ENCODE measurements at regions not wholly inside any gene's neighbourhood (a gene's known extent, or its start where the extent isn't known, plus 50 kb on each side); places are given as distances from the start of the nearest gene placed in this dataset.
"Not testable (repeated sequence)": the region's sequence is repeated elsewhere in the genome, so short reads cannot be mapped to it uniquely, and the experiment has no call there.

GRCh38 chr7:138169441-138169851 is 93.2 kb downstream of the AKR1D1 start:
- intact Hi-C loops (cut with DNase I): loop anchor here (10.0 kb wide), 1 partner anchor 565 kb away; no protein-coding TSS in a partner anchor
- peak in 6 of 42 donors; percentile 16 to 42 (median 30) for DNase-seq

- intact Hi-C loops (cut with DNase I): no loop called here
- no peak for DNase-seq
Measured at GRCh38 chr7:138170298-138170697, 94.0 kb downstream of the AKR1D1 start.

GRCh38 chr7:138170959-138171703 is 94.9 kb downstream of the AKR1D1 start:
- no peak for DNase-seq
- intact Hi-C loops (cut with DNase I): no loop called here

- intact Hi-C loops (cut with DNase I): no loop called here
- DNase-seq: peak in 11 of 42 donors; percentile 0 to 67 (median 27)
Measured at GRCh38 chr7:138173548-138173947, 97.3 kb downstream of the AKR1D1 start.

GRCh38 chr7:138176060-138176459 is 99.8 kb downstream of the AKR1D1 start:
- DNase-seq: no peak
- intact Hi-C loops (cut with DNase I): no loop called here

GRCh38 chr7:138184191-138184590 is 107.9 kb downstream of the AKR1D1 start:
- no peak for DNase-seq
- intact Hi-C loops (cut with DNase I): no loop called here

GRCh38 chr7:138185132-138185908 is 109.1 kb downstream of the AKR1D1 start:
- intact Hi-C loops (cut with DNase I): no loop called here
- no peak for DNase-seq

GRCh38 chr7:138186951-138187351 is 110.7 kb downstream of the AKR1D1 start:
- intact Hi-C loops (cut with DNase I): no loop called here

GRCh38 chr7:138188290-138188858 is 112.1 kb downstream of the AKR1D1 start:
- no peak for DNase-seq
- intact Hi-C loops (cut with DNase I): no loop called here

More at GRCh38 chr7:138186951-138187351, 110.7 kb downstream of the AKR1D1 start:
- DNase-seq: peak in 21 of 42 donors; percentile 4 to 77 (median 41)

- intact Hi-C loops (cut with DNase I): no loop called here
- no peak for DNase-seq
Measured at GRCh38 chr7:138194567-138194966, 118.3 kb downstream of the AKR1D1 start.

- no peak for DNase-seq
- intact Hi-C loops (cut with DNase I): no loop called here
Measured at GRCh38 chr7:138195151-138195571, 118.9 kb downstream of the AKR1D1 start.

- intact Hi-C loops (cut with DNase I): not testable (repeated sequence)
- DNase-seq: peak in 1 of 42 donors; percentile 3
Measured at GRCh38 chr7:138196503-138196946, 120.3 kb downstream of the AKR1D1 start.

GRCh38 chr7:138196971-138197896 is 121.0 kb downstream of the AKR1D1 start:
- DNase-seq: no peak

GRCh38 chr7:138204285-138204981 is 128.2 kb downstream of the AKR1D1 start:
- DNase-seq: no peak
- intact Hi-C loops (cut with DNase I): no loop called here

More at GRCh38 chr7:138196971-138197896, 121.0 kb downstream of the AKR1D1 start:
- intact Hi-C loops (cut with DNase I): no loop called here

- intact Hi-C loops (cut with DNase I): no loop called here
- DNase-seq: no peak
Measured at GRCh38 chr7:138204982-138205298, 128.7 kb downstream of the AKR1D1 start.

GRCh38 chr7:138205614-138206150 is 129.4 kb downstream of the AKR1D1 start:
- DNase-seq: no peak
- intact Hi-C loops (cut with DNase I): no loop called here

- no peak for DNase-seq
- intact Hi-C loops (cut with DNase I): no loop called here
Measured at GRCh38 chr7:138207555-138207971, 131.3 kb downstream of the AKR1D1 start.

GRCh38 chr7:138208142-138208570 is 131.9 kb downstream of the AKR1D1 start:
- intact Hi-C loops (cut with DNase I): no loop called here
- DNase-seq: no peak

All from head of caudate nucleus (tissue), 42 donors.